K562 (cell line): ENCODE measurements at regions not wholly inside any gene's neighbourhood (a gene's known extent, or its start where the extent isn't known, plus 50 kb on each side); places are given as distances from the start of the nearest gene placed in this dataset.
A peak's percentile ranks its signal among the peaks of the same experiment; 100 is the strongest.

ENCODE experiments used
- BCOR ChIP-seq: fragments of 450-650 bp; IDR thresholded peaks from 2 replicates; pipeline ENCODE4 v1.6.1; 2016
- NCOA1 ChIP-seq: fragments of 450-650 bp; IDR thresholded peaks from 2 replicates; pipeline ENCODE4 v1.6.1; 2016; ENCODE audit warnings: low read depth
- RB1 ChIP-seq: fragments of 450-650 bp; IDR thresholded peaks from 2 replicates; pipeline ENCODE4 v1.6.1; 2017; ENCODE audit warnings: low read depth, mild to moderate bottlenecking
- TCF3 ChIP-seq: sonication (generic); formaldehyde crosslinking; IDR thresholded peaks from 2 replicates; pipeline ENCODE4 v1.4.0; 2020; ENCODE audit warnings: mild to moderate bottlenecking, missing genetic modification reagents
- ZBED1 ChIP-seq: IDR thresholded peaks from 2 replicates; pipeline ENCODE4 v1.6.1; 2014
- TF ChIP-seq, protein P1 (sequence below): fragments of 200-800 bp; sonication (Bioruptor generic); IDR thresholded peaks from 2 replicates; pipeline ENCODE4 v1.6.1; 2016; ENCODE audit warnings: missing genetic modification characterization, missing compliant biosample characterization
- TF ChIP-seq, protein P2 (sequence below): fragments of 450-650 bp; formaldehyde crosslinking; IDR thresholded peaks from 2 replicates; pipeline ENCODE4 v1.4.0; 2020; ENCODE audit warnings: mild to moderate bottlenecking, mixed read lengths
- TF ChIP-seq, protein P3 (sequence below): fragments of 450-650 bp; IDR thresholded peaks from 2 replicates; pipeline ENCODE4 v1.6.1; 2016; ENCODE audit warnings: mild to moderate bottlenecking, moderate library complexity

DNA sequence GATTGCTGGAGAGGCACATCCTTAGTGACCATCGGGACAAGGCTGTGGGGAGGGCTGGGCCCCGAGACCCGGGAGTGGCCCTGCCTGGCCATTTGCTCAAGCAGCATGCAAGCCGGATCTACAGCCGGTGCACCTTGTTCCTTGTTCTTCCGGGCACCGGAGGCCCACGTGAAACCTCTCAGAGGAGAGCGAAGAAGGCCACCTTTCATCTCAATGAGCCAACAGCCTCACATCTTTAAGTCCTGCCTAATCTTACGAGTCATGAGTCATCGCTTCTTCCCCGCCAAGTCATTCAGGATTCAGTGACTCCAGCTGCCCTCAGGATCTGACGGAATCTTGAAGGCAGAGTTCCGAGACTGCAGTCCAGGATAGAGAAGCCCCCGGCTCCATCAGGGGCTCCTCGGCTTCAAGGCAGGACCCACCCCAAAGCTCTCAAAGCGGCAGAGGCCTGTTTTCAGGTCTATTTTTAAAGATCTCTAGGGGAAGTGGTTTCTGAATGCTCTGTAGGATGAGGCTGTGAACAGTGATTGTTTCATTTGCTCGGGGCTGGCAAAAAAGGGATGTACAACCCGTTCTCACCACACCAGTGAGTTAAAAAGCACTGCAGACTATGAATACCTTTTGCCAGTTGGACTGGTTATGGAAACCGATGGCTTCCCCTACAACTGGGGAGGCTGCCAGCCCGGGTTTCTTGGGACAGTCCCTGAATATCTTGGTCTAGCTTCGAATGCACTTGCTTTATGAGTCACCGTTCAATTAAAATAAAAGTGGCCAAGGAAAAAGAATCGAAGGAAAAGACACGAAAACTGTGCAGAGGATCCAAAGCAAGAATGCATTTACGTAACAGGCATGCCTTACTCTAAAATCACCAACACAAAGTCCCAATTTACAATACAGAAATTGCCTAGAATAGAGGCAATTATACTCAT lies 57.2 kb upstream of the ECHDC3 start (continued):
- TF ChIP-seq, protein P1, sequence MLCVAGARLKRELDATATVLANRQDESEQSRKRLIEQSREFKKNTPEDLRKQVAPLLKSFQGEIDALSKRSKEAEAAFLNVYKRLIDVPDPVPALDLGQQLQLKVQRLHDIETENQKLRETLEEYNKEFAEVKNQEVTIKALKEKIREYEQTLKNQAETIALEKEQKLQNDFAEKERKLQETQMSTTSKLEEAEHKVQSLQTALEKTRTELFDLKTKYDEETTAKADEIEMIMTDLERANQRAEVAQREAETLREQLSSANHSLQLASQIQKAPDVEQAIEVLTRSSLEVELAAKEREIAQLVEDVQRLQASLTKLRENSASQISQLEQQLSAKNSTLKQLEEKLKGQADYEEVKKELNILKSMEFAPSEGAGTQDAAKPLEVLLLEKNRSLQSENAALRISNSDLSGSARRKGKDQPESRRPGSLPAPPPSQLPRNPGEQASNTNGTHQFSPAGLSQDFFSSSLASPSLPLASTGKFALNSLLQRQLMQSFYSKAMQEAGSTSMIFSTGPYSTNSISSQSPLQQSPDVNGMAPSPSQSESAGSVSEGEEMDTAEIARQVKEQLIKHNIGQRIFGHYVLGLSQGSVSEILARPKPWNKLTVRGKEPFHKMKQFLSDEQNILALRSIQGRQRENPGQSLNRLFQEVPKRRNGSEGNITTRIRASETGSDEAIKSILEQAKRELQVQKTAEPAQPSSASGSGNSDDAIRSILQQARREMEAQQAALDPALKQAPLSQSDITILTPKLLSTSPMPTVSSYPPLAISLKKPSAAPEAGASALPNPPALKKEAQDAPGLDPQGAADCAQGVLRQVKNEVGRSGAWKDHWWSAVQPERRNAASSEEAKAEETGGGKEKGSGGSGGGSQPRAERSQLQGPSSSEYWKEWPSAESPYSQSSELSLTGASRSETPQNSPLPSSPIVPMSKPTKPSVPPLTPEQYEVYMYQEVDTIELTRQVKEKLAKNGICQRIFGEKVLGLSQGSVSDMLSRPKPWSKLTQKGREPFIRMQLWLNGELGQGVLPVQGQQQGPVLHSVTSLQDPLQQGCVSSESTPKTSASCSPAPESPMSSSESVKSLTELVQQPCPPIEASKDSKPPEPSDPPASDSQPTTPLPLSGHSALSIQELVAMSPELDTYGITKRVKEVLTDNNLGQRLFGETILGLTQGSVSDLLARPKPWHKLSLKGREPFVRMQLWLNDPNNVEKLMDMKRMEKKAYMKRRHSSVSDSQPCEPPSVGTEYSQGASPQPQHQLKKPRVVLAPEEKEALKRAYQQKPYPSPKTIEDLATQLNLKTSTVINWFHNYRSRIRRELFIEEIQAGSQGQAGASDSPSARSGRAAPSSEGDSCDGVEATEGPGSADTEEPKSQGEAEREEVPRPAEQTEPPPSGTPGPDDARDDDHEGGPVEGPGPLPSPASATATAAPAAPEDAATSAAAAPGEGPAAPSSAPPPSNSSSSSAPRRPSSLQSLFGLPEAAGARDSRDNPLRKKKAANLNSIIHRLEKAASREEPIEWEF (CRISPR knock-in tag) = no peak
- TF ChIP-seq NCOA1 (0 out of 2 replicates have a peak, but pooled peaks have one; percentile 47), ZBED1 (no peak), RB1 (peak; percentile 41; the same call in 1 of the 2 replicates), BCOR (0 out of 2 replicates have a peak, but pooled peaks have one; percentile 41), TCF3 (CRISPR knock-in tag) (peak; percentile 57)
- TF ChIP-seq, protein P2, sequence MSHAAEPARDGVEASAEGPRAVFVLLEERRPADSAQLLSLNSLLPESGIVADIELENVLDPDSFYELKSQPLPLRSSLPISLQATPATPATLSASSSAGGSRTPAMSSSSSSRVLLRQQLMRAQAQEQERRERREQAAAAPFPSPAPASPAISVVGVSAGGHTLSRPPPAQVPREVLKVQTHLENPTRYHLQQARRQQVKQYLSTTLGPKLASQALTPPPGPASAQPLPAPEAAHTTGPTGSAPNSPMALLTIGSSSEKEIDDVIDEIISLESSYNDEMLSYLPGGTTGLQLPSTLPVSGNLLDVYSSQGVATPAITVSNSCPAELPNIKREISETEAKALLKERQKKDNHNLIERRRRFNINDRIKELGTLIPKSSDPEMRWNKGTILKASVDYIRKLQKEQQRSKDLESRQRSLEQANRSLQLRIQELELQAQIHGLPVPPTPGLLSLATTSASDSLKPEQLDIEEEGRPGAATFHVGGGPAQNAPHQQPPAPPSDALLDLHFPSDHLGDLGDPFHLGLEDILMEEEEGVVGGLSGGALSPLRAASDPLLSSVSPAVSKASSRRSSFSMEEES (CRISPR knock-in tag) = no peak
- TF ChIP-seq, protein P3, sequence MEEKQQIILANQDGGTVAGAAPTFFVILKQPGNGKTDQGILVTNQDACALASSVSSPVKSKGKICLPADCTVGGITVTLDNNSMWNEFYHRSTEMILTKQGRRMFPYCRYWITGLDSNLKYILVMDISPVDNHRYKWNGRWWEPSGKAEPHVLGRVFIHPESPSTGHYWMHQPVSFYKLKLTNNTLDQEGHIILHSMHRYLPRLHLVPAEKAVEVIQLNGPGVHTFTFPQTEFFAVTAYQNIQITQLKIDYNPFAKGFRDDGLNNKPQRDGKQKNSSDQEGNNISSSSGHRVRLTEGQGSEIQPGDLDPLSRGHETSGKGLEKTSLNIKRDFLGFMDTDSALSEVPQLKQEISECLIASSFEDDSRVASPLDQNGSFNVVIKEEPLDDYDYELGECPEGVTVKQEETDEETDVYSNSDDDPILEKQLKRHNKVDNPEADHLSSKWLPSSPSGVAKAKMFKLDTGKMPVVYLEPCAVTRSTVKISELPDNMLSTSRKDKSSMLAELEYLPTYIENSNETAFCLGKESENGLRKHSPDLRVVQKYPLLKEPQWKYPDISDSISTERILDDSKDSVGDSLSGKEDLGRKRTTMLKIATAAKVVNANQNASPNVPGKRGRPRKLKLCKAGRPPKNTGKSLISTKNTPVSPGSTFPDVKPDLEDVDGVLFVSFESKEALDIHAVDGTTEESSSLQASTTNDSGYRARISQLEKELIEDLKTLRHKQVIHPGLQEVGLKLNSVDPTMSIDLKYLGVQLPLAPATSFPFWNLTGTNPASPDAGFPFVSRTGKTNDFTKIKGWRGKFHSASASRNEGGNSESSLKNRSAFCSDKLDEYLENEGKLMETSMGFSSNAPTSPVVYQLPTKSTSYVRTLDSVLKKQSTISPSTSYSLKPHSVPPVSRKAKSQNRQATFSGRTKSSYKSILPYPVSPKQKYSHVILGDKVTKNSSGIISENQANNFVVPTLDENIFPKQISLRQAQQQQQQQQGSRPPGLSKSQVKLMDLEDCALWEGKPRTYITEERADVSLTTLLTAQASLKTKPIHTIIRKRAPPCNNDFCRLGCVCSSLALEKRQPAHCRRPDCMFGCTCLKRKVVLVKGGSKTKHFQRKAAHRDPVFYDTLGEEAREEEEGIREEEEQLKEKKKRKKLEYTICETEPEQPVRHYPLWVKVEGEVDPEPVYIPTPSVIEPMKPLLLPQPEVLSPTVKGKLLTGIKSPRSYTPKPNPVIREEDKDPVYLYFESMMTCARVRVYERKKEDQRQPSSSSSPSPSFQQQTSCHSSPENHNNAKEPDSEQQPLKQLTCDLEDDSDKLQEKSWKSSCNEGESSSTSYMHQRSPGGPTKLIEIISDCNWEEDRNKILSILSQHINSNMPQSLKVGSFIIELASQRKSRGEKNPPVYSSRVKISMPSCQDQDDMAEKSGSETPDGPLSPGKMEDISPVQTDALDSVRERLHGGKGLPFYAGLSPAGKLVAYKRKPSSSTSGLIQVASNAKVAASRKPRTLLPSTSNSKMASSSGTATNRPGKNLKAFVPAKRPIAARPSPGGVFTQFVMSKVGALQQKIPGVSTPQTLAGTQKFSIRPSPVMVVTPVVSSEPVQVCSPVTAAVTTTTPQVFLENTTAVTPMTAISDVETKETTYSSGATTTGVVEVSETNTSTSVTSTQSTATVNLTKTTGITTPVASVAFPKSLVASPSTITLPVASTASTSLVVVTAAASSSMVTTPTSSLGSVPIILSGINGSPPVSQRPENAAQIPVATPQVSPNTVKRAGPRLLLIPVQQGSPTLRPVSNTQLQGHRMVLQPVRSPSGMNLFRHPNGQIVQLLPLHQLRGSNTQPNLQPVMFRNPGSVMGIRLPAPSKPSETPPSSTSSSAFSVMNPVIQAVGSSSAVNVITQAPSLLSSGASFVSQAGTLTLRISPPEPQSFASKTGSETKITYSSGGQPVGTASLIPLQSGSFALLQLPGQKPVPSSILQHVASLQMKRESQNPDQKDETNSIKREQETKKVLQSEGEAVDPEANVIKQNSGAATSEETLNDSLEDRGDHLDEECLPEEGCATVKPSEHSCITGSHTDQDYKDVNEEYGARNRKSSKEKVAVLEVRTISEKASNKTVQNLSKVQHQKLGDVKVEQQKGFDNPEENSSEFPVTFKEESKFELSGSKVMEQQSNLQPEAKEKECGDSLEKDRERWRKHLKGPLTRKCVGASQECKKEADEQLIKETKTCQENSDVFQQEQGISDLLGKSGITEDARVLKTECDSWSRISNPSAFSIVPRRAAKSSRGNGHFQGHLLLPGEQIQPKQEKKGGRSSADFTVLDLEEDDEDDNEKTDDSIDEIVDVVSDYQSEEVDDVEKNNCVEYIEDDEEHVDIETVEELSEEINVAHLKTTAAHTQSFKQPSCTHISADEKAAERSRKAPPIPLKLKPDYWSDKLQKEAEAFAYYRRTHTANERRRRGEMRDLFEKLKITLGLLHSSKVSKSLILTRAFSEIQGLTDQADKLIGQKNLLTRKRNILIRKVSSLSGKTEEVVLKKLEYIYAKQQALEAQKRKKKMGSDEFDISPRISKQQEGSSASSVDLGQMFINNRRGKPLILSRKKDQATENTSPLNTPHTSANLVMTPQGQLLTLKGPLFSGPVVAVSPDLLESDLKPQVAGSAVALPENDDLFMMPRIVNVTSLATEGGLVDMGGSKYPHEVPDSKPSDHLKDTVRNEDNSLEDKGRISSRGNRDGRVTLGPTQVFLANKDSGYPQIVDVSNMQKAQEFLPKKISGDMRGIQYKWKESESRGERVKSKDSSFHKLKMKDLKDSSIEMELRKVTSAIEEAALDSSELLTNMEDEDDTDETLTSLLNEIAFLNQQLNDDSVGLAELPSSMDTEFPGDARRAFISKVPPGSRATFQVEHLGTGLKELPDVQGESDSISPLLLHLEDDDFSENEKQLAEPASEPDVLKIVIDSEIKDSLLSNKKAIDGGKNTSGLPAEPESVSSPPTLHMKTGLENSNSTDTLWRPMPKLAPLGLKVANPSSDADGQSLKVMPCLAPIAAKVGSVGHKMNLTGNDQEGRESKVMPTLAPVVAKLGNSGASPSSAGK = peak; percentile 82
